GM12874 (cell line): ENCODE measurements at regions not wholly inside any gene's neighbourhood (a gene's known extent, or its start where the extent isn't known, plus 50 kb on each side); places are given as distances from the start of the nearest gene placed in this dataset.

Experiments used
- TF ChIP-seq, protein P1 (sequence below): IDR thresholded peaks from 2 replicates; pipeline ENCODE4 v1.5.1; 2011; ENCODE audit warnings: low read depth, mild to moderate bottlenecking, control low read depth, low read length, moderate library complexity; ENCODE audit not compliant: insufficient read depth

DNA sequence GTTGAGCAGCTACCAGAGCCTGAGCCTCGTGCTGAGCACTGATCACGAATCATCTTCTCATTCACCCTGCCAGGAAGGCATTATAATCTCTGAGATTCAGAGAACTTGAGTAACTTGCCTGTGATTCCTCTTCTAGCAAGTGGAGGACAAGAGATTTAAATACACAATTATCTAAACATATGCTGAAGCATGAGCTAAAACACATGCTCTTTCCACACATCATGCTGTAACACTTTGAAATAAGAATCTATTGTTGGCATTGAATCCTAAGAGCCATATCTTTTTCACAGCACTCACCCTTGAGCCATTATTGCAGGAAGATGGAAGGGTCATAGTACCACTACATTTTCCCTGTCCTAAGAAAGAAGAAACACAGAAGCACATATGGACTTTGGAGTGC, 722.5 kb upstream of the API5 start:
- TF ChIP-seq, protein P1, sequence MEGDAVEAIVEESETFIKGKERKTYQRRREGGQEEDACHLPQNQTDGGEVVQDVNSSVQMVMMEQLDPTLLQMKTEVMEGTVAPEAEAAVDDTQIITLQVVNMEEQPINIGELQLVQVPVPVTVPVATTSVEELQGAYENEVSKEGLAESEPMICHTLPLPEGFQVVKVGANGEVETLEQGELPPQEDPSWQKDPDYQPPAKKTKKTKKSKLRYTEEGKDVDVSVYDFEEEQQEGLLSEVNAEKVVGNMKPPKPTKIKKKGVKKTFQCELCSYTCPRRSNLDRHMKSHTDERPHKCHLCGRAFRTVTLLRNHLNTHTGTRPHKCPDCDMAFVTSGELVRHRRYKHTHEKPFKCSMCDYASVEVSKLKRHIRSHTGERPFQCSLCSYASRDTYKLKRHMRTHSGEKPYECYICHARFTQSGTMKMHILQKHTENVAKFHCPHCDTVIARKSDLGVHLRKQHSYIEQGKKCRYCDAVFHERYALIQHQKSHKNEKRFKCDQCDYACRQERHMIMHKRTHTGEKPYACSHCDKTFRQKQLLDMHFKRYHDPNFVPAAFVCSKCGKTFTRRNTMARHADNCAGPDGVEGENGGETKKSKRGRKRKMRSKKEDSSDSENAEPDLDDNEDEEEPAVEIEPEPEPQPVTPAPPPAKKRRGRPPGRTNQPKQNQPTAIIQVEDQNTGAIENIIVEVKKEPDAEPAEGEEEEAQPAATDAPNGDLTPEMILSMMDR = no peak

DNA sequence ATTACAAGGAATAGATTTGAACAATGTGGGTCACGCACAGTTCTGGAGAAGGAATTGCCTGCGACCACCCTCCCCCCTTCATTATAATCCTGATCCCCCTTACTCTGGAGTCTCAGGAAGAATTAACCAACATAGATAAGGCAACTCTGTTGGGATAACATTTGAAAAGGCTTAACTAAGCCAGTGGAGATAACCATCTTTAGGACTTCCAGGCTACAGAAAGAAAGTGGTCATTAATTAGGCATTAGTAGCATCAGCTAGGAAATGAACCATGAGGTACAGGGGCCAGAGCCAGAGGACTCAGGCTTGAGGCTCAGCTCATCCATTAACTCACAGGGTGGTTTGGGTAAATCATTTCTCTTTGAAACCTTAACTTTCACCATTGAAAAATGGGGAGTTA, 720.0 kb upstream of the API5 start:
- TF ChIP-seq, protein P1 = no peak

DNA sequence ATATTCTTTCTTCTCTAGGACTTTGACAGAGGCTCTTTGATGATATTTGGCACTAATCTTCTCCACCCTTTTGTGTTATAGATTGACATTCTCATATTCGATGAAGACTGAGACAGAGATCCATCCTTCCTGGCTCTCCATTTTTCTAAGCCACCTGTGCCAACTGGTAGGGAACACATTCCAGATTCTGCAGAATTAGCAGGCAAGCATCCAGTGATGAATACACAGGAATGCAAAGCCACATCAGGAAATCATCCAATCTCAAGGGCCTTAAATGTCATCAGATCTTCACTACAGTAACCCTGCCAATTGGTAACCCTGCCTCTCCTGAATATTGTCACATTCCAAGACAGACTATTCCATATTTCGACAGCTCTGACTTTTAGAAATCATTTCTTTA, 718.4 kb upstream of the API5 start:
- TF ChIP-seq, protein P1 = no peak

DNA sequence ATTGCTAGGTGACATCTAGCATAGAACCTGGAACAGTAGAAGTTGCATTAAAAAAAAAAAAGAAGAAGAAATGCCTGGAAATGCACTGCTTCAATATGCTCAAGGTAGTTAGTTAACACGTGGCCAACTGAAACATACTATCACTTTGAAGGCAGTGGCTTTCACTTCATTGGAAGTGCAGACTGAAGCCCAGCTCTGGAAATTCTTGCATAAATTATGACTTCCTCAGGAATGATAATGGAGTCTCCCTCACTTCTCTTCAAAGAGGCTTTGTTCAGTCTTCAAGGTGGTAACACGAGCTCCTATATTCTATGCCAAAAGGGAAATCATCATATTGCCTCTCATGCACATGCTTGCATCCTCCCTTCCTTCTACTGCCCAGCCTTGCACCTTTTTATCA, 715.9 kb upstream of the API5 start:
- TF ChIP-seq, protein P1 = no peak

DNA sequence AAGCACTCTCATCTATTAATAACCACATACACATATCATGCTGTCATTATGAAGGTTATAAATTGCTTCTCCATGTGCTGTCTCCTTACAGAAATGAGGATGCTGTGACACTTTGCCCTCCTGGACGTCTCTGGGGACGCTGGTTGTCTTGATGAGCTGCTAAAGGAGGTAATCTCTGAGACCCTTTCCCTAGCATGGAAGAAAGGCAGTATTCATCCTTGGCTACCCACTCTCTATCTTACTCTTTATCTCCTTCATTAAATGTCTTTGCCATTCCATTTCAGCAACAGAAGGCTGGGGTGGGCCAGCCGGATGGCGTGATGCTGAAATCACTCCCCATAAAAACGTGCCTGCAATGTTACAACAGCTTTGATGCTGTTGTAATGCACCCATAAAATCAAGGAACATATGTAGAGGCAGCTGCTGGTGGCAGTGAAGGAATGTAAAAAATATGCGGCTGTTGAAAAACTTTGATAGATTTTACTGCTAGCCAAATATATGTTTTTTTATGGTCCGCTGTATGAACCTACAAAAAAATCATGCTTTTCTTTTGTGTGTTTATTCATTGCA, 715.1 kb upstream of the API5 start:
- TF ChIP-seq, protein P1 = no peak

- TF ChIP-seq, protein P1 = no peak
Observed at GRCh38 chr11:42598341-42598740, 713.5 kb upstream of the API5 start.

- TF ChIP-seq, protein P1 = no peak
Observed at GRCh38 chr11:42620796-42621195, 691.0 kb upstream of the API5 start.
